SK-N-SH (cell line): ENCODE measurements at regions not wholly inside any gene's neighbourhood (a gene's known extent, or its start where the extent isn't known, plus 50 kb on each side); places are given as distances from the start of the nearest gene placed in this dataset.

Experiments
- CTCF ChIA-PET: fragments of 300-600, 350-600 bp; formaldehyde crosslinking; extraction: SDS; loops from one replicate; lab custom pipeline; 2021; lab: Yijun Ruan, JAX
- POLR2A ChIA-PET: fragments of 350-600 bp; sonication (Branson Sonifier 250); formaldehyde crosslinking; extraction: SDS; loops from one replicate; lab custom pipeline; 2020; ENCODE audit warnings: antibody characterized with exemption, inconsistent platforms; lab: Yijun Ruan, JAX
- DNase-seq: peaks from one replicate; pipeline ENCODE4 v3.0.0; 2012
- H2AFZ ChIP-seq: fragments of 200-600 bp; sonication (generic); 2 replicates; pipeline ENCODE4 v1.8.1; 2016; ENCODE audit warnings: antibody characterized with exemption, mild to moderate bottlenecking, low read depth
- H3F3A ChIP-seq: fragments of 200-600 bp; sonication (generic); replicated peaks from 2 replicates; pipeline ENCODE3; 2016; ENCODE audit warnings: antibody characterized with exemption, mild to moderate bottlenecking; ENCODE audit not compliant: insufficient read depth
- H3K27ac ChIP-seq, 2 experiments: fragments of 200-500 bp in 1 of 2; fragments of 200-600 bp in 1 of 2; sonication (Bioruptor generic) in 1 of 2; sonication (generic), shearing (Covaris generic) in 1 of 2; 2 replicates each; pipeline versions ENCODE4 v1.5.1 to v1.6.1; 2014 to 2016; ENCODE audit warnings: low read depth in 2 of 2, inconsistent platforms in 1 of 2, low read length in 1 of 2, mild to moderate bottlenecking in 1 of 2, mixed read lengths in 1 of 2
- H3K27me3 ChIP-seq: fragments of 200-600 bp; sonication (generic), shearing (Covaris generic); 2 replicates; pipeline ENCODE4 v1.6.1; 2016; ENCODE audit warnings: mixed run types; ENCODE audit not compliant: insufficient read depth
- H3K36me3 ChIP-seq, 2 experiments: fragments of 200-500 bp in 1 of 2; fragments of 200-600 bp in 1 of 2; sonication (Bioruptor generic) in 1 of 2; sonication (generic) in 1 of 2; replicated peaks in 1 of 2; 2 replicates each; pipeline versions ENCODE3 to v1.5.1; 2014 to 2016; ENCODE audit warnings: low read length in 1 of 2, mild to moderate bottlenecking in 1 of 2; ENCODE audit not compliant: insufficient read depth in 2 of 2, control insufficient read depth in 1 of 2
- H3K4me1 ChIP-seq, 2 experiments: fragments of 200-500 bp in 1 of 2; fragments of 200-600 bp in 1 of 2; sonication (Bioruptor generic) in 1 of 2; sonication (generic), shearing (Covaris generic) in 1 of 2; 2 replicates each; pipeline versions ENCODE4 v1.5.1 to v1.6.1; 2014 to 2016; ENCODE audit warnings: low read depth in 1 of 2, low read length in 1 of 2, mixed run types in 1 of 2; ENCODE audit not compliant: insufficient read depth in 2 of 2, control insufficient read depth in 1 of 2
- H3K4me2 ChIP-seq: fragments of 200-600 bp; sonication (generic), shearing (Covaris generic); 2 replicates; pipeline ENCODE4 v1.6.1; 2017; ENCODE audit warnings: mixed run types
- H3K4me3 ChIP-seq, 2 experiments: fragments of 200-500 bp in 1 of 2; fragments of 200-600 bp in 1 of 2; sonication (Bioruptor generic) in 1 of 2; sonication (generic), shearing (Covaris generic) in 1 of 2; 2 replicates each; pipeline versions ENCODE4 v1.5.1 to v1.8.1; 2014 to 2016; ENCODE audit warnings: low read depth in 2 of 2, inconsistent platforms in 1 of 2, low read length in 1 of 2, mild to moderate bottlenecking in 1 of 2, mixed read lengths in 1 of 2, moderate library complexity in 1 of 2
- H3K79me2 ChIP-seq: fragments of 200-600 bp; sonication (generic); 2 replicates; pipeline ENCODE4 v1.8.1; 2017; ENCODE audit warnings: mild to moderate bottlenecking; ENCODE audit not compliant: insufficient read depth
- H3K9ac ChIP-seq: fragments of 200-600 bp; sonication (generic); 2 replicates; pipeline ENCODE4 v1.6.1; 2017; ENCODE audit warnings: mixed run types
- H3K9me2 ChIP-seq: fragments of 200-600 bp; sonication (generic); 2 replicates; pipeline ENCODE4 v1.6.1; 2017; ENCODE audit warnings: mixed run types
- H3K9me3 ChIP-seq: fragments of 200-600 bp; sonication (generic); 2 replicates; pipeline ENCODE4 v1.6.1; 2017; ENCODE audit warnings: mixed run types, mild to moderate bottlenecking, moderate library complexity
- H4K20me1 ChIP-seq: fragments of 200-600 bp; sonication (generic); 2 replicates; pipeline ENCODE4 v1.6.1; 2017; ENCODE audit warnings: mild to moderate bottlenecking, mixed run types; ENCODE audit not compliant: insufficient read depth
- CHD2 ChIP-seq: fragments of 150-350 bp; IDR thresholded peaks from 2 replicates; pipeline ENCODE4 v1.6.1; 2018; ENCODE audit warnings: low read length; ENCODE audit not compliant: partially characterized antibody
- EP300 ChIP-seq, 2 experiments: IDR thresholded peaks; 2 replicates each; pipeline versions ENCODE4 v1.4.0 to v1.6.1; 2012; ENCODE audit warnings: borderline replicate concordance in 1 of 2, low read depth in 1 of 2, low read length in 1 of 2
- FOXJ3 ChIP-seq: sonication (generic); formaldehyde crosslinking; IDR thresholded peaks from 2 replicates; pipeline ENCODE4 v1.5.1; 2020; ENCODE audit warnings: mild to moderate bottlenecking, missing genetic modification reagents
- GATA2 ChIP-seq: sonication (generic); formaldehyde crosslinking; IDR thresholded peaks from 2 replicates; pipeline ENCODE4 v1.5.0; 2020; ENCODE audit warnings: mild to moderate bottlenecking, missing genetic modification reagents
- PBX3 ChIP-seq: IDR thresholded peaks from 2 replicates; pipeline ENCODE4; 2012
- RCOR1 ChIP-seq: fragments of 150-350 bp; IDR thresholded peaks from 2 replicates; pipeline ENCODE4 v1.6.1; 2017; ENCODE audit warnings: antibody characterized with exemption, low read length
- REST ChIP-seq: IDR thresholded peaks from 2 replicates; pipeline ENCODE4 v1.6.1; 2012; ENCODE audit warnings: mild to moderate bottlenecking, low read depth, low read length, moderate library complexity
- RFX5 ChIP-seq: IDR thresholded peaks from 2 replicates; pipeline ENCODE4 v1.6.1; 2012; ENCODE audit warnings: mild to moderate bottlenecking, improper control_type of control experiment, low read length
- RXRA ChIP-seq: IDR thresholded peaks from 2 replicates; pipeline ENCODE4 v1.4.0; 2012; ENCODE audit warnings: low read depth, mild to moderate bottlenecking, borderline replicate concordance
- SIN3A ChIP-seq: IDR thresholded peaks from 2 replicates; pipeline ENCODE4 v1.6.1; 2012; ENCODE audit warnings: low read depth, mild to moderate bottlenecking, low read length, moderate library complexity, borderline replicate concordance
- USF1 ChIP-seq: IDR thresholded peaks from 2 replicates; pipeline ENCODE4 v1.4.0; 2012; ENCODE audit warnings: low read depth, borderline replicate concordance
- USF2 ChIP-seq: fragments of 150-350 bp; IDR thresholded peaks from 2 replicates; pipeline ENCODE4 v1.6.1; 2017; ENCODE audit warnings: antibody characterized with exemption, low read length, low read depth, borderline replicate concordance
- YY1 ChIP-seq: IDR thresholded peaks from 2 replicates; pipeline ENCODE4 v1.4.0; 2012; ENCODE audit warnings: low read depth, mild to moderate bottlenecking
- WGBS: methylation state at CpG from one replicate; pipeline ENCODE4 v1.1.6; 2017; ENCODE audit warnings: low lambda C conversion rate; 5-methylcytosine and 5-hydroxymethylcytosine counted together
- TF ChIP-seq, protein P1 (sequence below): fragments of 200-600 bp; sonication (generic); IDR thresholded peaks from 2 replicates; pipeline ENCODE4 v1.6.1; 2017; ENCODE audit warnings: antibody characterized with exemption, mild to moderate bottlenecking, moderate library complexity
- TF ChIP-seq, protein P2 (sequence below): IDR thresholded peaks from 2 replicates; pipeline ENCODE4 v1.4.0; 2012; ENCODE audit warnings: low read depth

DNA sequence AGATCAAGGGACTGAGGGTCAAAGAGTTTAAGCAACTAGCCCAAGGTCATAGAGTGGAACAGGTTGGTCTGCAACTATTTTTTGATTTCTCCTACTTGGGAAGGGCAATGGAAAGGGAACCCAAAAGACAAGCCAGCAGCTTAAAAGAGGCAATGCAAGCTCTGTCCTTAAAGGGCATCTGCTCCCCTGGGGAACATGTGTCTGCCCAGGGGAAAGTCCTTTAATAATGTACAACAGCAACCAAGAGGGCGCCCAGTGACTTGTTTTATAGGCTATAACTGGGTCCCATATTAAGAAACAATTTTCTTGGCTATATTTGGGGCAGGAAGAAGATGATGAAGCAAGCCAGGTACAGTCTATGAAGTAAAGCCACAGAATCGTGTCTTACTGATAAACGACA, 54.7 kb upstream of the RBM47 start:
- Histone ChIP-seq H2AFZ (no peak overlapping the region), H3K4me1 (no peaks in the 10 kb centered on the region; a peak in 2 of 4 replicates), H4K20me1 (no peaks in the 10 kb centered on the region), H3K9me3 (no peaks in the 10 kb centered on the region), H3K9me2 (no peaks in the 10 kb centered on the region), H3K4me2 (no peak overlapping the region), H3F3A (no peaks in the 10 kb centered on the region), H3K9ac (no peak overlapping the region), H3K27me3 (no peaks in the 10 kb centered on the region), H3K36me3 (no peaks in the 10 kb centered on the region), H3K79me2 (no peaks in the 10 kb centered on the region), H3K27ac (no peak overlapping the region), H3K4me3 (no peak overlapping the region)
- no peak for DNase-seq
- 96% methylated on average over 3 of the region's 3 CpGs for WGBS
- ChIA-PET POLR2A (no interaction called here), CTCF (no interaction called here)
- TF ChIP-seq USF2 (no peak), GATA2 (CRISPR knock-in tag) (no peak), REST (no peak), EP300 (IDR thresholded peaks at IDR 0.05; ENCODE audit: borderline replicate concordance in 1 of 2, low read depth in 1 of 2, low read length in 1 of 2) (no peak), RCOR1 (no peak), SIN3A (no peak), RFX5 (no peak)
- TF ChIP-seq, protein P1, sequence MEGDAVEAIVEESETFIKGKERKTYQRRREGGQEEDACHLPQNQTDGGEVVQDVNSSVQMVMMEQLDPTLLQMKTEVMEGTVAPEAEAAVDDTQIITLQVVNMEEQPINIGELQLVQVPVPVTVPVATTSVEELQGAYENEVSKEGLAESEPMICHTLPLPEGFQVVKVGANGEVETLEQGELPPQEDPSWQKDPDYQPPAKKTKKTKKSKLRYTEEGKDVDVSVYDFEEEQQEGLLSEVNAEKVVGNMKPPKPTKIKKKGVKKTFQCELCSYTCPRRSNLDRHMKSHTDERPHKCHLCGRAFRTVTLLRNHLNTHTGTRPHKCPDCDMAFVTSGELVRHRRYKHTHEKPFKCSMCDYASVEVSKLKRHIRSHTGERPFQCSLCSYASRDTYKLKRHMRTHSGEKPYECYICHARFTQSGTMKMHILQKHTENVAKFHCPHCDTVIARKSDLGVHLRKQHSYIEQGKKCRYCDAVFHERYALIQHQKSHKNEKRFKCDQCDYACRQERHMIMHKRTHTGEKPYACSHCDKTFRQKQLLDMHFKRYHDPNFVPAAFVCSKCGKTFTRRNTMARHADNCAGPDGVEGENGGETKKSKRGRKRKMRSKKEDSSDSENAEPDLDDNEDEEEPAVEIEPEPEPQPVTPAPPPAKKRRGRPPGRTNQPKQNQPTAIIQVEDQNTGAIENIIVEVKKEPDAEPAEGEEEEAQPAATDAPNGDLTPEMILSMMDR = no peak

DNA sequence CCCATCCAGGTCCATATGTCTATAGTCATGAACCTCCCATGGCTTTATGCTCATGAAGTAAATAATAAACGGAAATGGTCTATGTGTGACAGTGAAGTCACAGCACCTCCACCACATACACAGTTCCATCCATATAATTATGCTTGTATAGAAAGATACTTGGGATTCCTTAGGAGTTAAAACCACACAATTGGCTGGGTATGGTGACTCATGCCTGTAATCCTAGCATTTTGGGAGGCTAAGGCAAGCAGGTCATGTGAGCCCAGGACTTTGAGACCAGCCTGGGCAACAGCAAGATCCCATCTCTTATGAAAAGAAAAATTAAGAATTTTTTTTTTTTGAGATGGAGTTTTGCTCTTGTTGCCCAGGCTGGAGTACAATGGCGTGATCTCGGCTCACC, 55.6 kb upstream of the RBM47 start:
- Histone ChIP-seq H3K9me2 (no peaks in the 10 kb centered on the region), H3K79me2 (no peaks in the 10 kb centered on the region), H3K4me2 (no peak overlapping the region), H3K4me3 (no peak overlapping the region), H2AFZ (no peak overlapping the region; the same call in 1 of the 2 replicates), H3K4me1 (no peaks in the 10 kb centered on the region; a peak in 2 of 4 replicates), H3K9me3 (no peaks in the 10 kb centered on the region), H3K36me3 (no peaks in the 10 kb centered on the region), H3K27ac (no peak overlapping the region), H3F3A (no peaks in the 10 kb centered on the region), H3K27me3 (no peaks in the 10 kb centered on the region), H3K9ac (no peak overlapping the region), H4K20me1 (no peaks in the 10 kb centered on the region)
- no peak for DNase-seq
- 89% methylated on average over 3 of the region's 3 CpGs for WGBS
- POLR2A ChIA-PET = no interaction called here
- CTCF ChIA-PET = no interaction called here
- TF ChIP-seq REST (no peak), RXRA (no peak), USF1 (peak; percentile 69; the same call in 1 of the 2 replicates), PBX3 (no peak), YY1 (no peak), CHD2 (no peak), FOXJ3 (CRISPR knock-in tag) (no peak)
- TF ChIP-seq, protein P2, sequence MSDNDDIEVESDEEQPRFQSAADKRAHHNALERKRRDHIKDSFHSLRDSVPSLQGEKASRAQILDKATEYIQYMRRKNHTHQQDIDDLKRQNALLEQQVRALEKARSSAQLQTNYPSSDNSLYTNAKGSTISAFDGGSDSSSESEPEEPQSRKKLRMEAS = no peak
